Neuronal stem cell (in vitro differentiated cells): ENCODE measurements at regions not wholly inside any gene's neighbourhood (a gene's known extent, or its start where the extent isn't known, plus 50 kb on each side); places are given as distances from the start of the nearest gene placed in this dataset.

ENCODE experiments used
- DNase-seq: peaks from one replicate; pipeline ENCODE4 v3.0.0-alpha.2; 2013; ENCODE audit warnings: low spot score
- H2AFZ ChIP-seq: one replicate; pipeline ENCODE4 v1.6.1; 2013; ENCODE audit warnings: mild to moderate bottlenecking, low read length, inconsistent platforms
- H2AK5ac ChIP-seq: 2 replicates; pipeline ENCODE4 v1.6.1; 2013; ENCODE audit warnings: low read depth, mild to moderate bottlenecking, inconsistent platforms, low read length, moderate library complexity, mixed read lengths
- H2BK120ac ChIP-seq: 2 replicates; pipeline ENCODE4 v1.6.1; 2013; ENCODE audit warnings: low read depth, mild to moderate bottlenecking, inconsistent platforms, low read length, moderate library complexity, mixed read lengths
- H2BK12ac ChIP-seq: one replicate; pipeline ENCODE4 v1.6.1; 2013; ENCODE audit warnings: low read length, inconsistent platforms
- H2BK15ac ChIP-seq: 2 replicates; pipeline ENCODE4 v1.6.1; 2013; ENCODE audit warnings: mild to moderate bottlenecking, low read length, inconsistent platforms, mixed read lengths
- H2BK5ac ChIP-seq: one replicate; pipeline ENCODE4 v1.6.1; 2013; ENCODE audit warnings: inconsistent platforms, mild to moderate bottlenecking, low read length, moderate library complexity
- H3K14ac ChIP-seq: one replicate; pipeline ENCODE4 v1.6.1; 2013; ENCODE audit warnings: low read length, inconsistent platforms
- H3K18ac ChIP-seq: 2 replicates; pipeline ENCODE4 v1.6.1; 2013; ENCODE audit warnings: low read length, inconsistent platforms
- H3K23ac ChIP-seq: 2 replicates; pipeline ENCODE4 v1.6.1; 2013; ENCODE audit warnings: low read depth, mild to moderate bottlenecking, mixed read lengths, low read length, inconsistent platforms; ENCODE audit not compliant: poor library complexity
- H3K27ac ChIP-seq: replicated peaks from 3 replicates; pipeline ENCODE4 v1.5.1; 2013; ENCODE audit warnings: low read length, inconsistent platforms
- H3K27me3 ChIP-seq, 3 experiments: 2 replicates each; pipeline ENCODE4 v1.6.1; 2013; ENCODE audit warnings: low read length in 3 of 3, mild to moderate bottlenecking in 2 of 3, inconsistent platforms in 1 of 3, low read depth in 1 of 3, mixed read lengths in 1 of 3, moderate library complexity in 1 of 3; ENCODE audit not compliant: control insufficient read depth in 3 of 3, insufficient read depth in 3 of 3
- H3K36me3 ChIP-seq, 2 donors: replicated peaks in 1 of 2; 2 replicates each; pipeline ENCODE4 v1.6.1; 2013; ENCODE audit warnings: low read length in 2 of 2; ENCODE audit not compliant: control insufficient read depth in 2 of 2, insufficient read depth in 2 of 2
- H3K4ac ChIP-seq: 2 replicates; pipeline ENCODE4 v1.6.1; 2013; ENCODE audit warnings: inconsistent platforms, mild to moderate bottlenecking, low read length, moderate library complexity
- H3K4me1 ChIP-seq, 2 donors: 1 replicate in 1 of 2; 2 replicates in 1 of 2; pipeline ENCODE4 v1.6.1; 2013; ENCODE audit warnings: low read length in 2 of 2, low read depth in 1 of 2; ENCODE audit not compliant: control insufficient read depth in 2 of 2, insufficient read depth in 1 of 2
- H3K4me2 ChIP-seq: one replicate; pipeline ENCODE4 v1.6.1; 2013; ENCODE audit warnings: mild to moderate bottlenecking, low read length, inconsistent platforms; ENCODE audit not compliant: insufficient read depth, poor library complexity, severe bottlenecking
- H3K4me3 ChIP-seq, 2 donors: 2 replicates each; pipeline ENCODE4 v1.5.1; 2013; ENCODE audit warnings: low read length in 2 of 2, mild to moderate bottlenecking in 2 of 2, inconsistent platforms in 1 of 2, moderate library complexity in 1 of 2
- H3K79me1 ChIP-seq: one replicate; pipeline ENCODE4 v1.6.1; 2013; ENCODE audit warnings: low read depth, mild to moderate bottlenecking, inconsistent platforms, low read length, moderate library complexity
- H3K9ac ChIP-seq: one replicate; pipeline ENCODE4 v1.6.1; 2013; ENCODE audit warnings: mild to moderate bottlenecking, low read depth, low read length, inconsistent platforms; ENCODE audit not compliant: poor library complexity
- H3K9me3 ChIP-seq, 2 donors: replicated peaks in 1 of 2; 2 replicates each; pipeline versions ENCODE3 to v1.6.1; 2013; ENCODE audit warnings: low read length in 2 of 2, mild to moderate bottlenecking in 2 of 2, inconsistent platforms in 1 of 2, low read depth in 1 of 2, mixed read lengths in 1 of 2, moderate library complexity in 1 of 2; ENCODE audit not compliant: control insufficient read depth in 2 of 2, insufficient read depth in 1 of 2
- H4K8ac ChIP-seq: one replicate; pipeline ENCODE4 v1.6.1; 2013; ENCODE audit warnings: low read depth, mild to moderate bottlenecking, inconsistent platforms, low read length, moderate library complexity
- H4K91ac ChIP-seq: one replicate; pipeline ENCODE4 v1.6.1; 2013; ENCODE audit warnings: low read length, low read depth, mild to moderate bottlenecking, inconsistent platforms; ENCODE audit not compliant: poor library complexity
- WGBS, 2 donors: extraction: QIAGEN DNeasy Blood & Tissue Kit; methylation state at CpG; one replicate each; pipeline ENCODE4 v1.1.7; 2013; ENCODE audit warnings: missing lambda C conversion rate in 2 of 2, mixed read lengths in 1 of 2; ENCODE audit not compliant: insufficient read length in 2 of 2, insufficient replicate concordance in 1 of 2; ENCODE audit errors: extremely low coverage in 2 of 2; 5-methylcytosine and 5-hydroxymethylcytosine counted together

DNA sequence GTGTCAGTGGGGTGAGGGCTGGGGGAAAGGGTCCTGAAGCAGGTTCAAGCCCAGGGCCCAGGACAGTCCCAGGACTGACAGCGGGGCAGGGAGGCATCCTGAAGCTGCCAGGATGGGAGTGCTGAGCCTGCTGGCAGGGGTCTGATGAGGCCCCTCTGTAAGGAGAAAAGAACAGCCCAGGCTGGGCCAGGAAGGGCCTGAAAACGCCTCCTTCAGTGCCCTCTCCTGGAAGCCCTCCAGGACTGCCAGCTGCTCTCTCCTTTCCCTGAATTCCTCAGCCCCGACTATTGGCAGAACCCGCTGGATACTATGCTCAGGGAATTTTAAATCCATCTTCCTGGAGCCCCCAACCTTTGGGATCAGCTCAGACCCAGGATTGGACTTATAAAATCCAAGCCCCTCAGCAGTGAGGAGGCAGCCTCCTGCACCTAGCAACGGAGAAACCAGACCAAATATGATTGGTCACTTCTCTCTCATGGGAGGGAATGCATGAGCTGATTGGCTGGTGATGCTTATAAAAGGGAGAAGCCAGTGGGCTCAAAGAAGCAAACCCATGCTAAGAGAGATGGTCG, 203.5 kb upstream of the LINGO1 start:
- Histone ChIP-seq H3K79me1 (no peaks in the 10 kb centered on the region), H3K14ac (no peak overlapping the region), H3K9me3 (no peaks in the 10 kb centered on the region), H2BK5ac (no peak overlapping the region), H2AK5ac (peak overlapping the region; percentile 48), H3K4me1 (peaks cover 0 to 12% of the 10 kb centered on the region in 2 donors), H2BK15ac (no peak overlapping the region), H4K91ac (peak overlapping the region; percentile 74), H3K27me3 (peaks cover 0 to 27% (median 0%) of the 10 kb centered on the region in 3 experiments), H3K4me2 (no peak overlapping the region), H3K23ac (no peak overlapping the region), H2BK120ac (no peak overlapping the region), H3K4ac (no peak overlapping the region), H3K36me3 (no peaks in the 10 kb centered on the region), H3K9ac (no peak overlapping the region), H2AFZ (peak overlapping the region; percentile 34), H3K18ac (peak overlapping the region; percentile 39), H3K4me3 (no peak overlapping the region), H3K27ac (no peak overlapping the region), H2BK12ac (no peak overlapping the region), H4K8ac (no peak overlapping the region)
- WGBS, 2 donors, result no CpG with 5 or more reads among the region's 6 CpGs
- DNase-seq, result no peak

- no CpG with 5 or more reads among the region's 7 CpGs for WGBS, 2 donors
- Histone ChIP-seq H2AFZ (no peak overlapping the region), H3K18ac (no peak overlapping the region)
These were observed 201.7 kb upstream of the LINGO1 start for GRCh38 chr15:77834276-77834990.

DNA sequence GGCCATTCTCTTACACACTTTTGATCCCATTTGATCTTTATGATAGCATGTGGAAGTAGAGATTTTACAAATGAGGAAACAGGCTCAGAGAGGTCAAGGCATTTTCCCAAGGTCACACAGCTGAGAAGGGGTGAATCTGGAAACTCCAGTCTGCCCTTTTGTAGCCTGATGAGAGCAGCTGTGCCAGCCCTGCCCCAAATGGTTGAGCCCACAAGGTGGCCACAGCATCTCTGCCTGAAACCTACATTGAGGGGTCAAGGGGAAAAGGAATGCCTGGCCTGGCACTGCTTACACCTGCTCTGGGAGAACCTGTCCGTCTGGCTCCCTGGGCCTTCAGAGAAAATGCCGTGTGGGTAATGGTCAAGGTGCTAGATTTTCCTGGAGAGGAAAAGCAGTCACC, 200.2 kb upstream of the LINGO1 start:
- no peaks in the 10 kb centered on the region for H3K9me3 ChIP-seq
- no peak overlapping the region for H3K4ac ChIP-seq
- H4K91ac ChIP-seq, result no peak overlapping the region
- H2AK5ac ChIP-seq, result no peak overlapping the region
- H3K9ac ChIP-seq, result no peak overlapping the region
- H3K36me3 ChIP-seq, result no peaks in the 10 kb centered on the region
- H3K4me2 ChIP-seq, result no peak overlapping the region
- peaks cover 0 to 10% (median 0%) of the 10 kb centered on the region in 3 experiments for H3K27me3 ChIP-seq
- H2BK5ac ChIP-seq, result no peak overlapping the region
- no peak overlapping the region for H3K4me3 ChIP-seq
- H2BK12ac ChIP-seq, result no peak overlapping the region
- H2BK120ac ChIP-seq, result no peak overlapping the region
- H3K14ac ChIP-seq, result no peak overlapping the region
- H3K79me1 ChIP-seq, result no peaks in the 10 kb centered on the region
- H3K27ac ChIP-seq, result no peak overlapping the region
- WGBS, 2 donors, result no CpG with 5 or more reads among the region's 2 CpGs
- H2AFZ ChIP-seq, result no peak overlapping the region
- H3K23ac ChIP-seq, result no peak overlapping the region
- no peak overlapping the region for H4K8ac ChIP-seq
- H2BK15ac ChIP-seq, result no peak overlapping the region
- DNase-seq, result no peak
- H3K18ac ChIP-seq, result peak overlapping the region; percentile 29
- H3K4me1 ChIP-seq, result peaks cover 0 to 6% of the 10 kb centered on the region in 2 donors

More at GRCh38 chr15:77834276-77834990, 201.7 kb upstream of the LINGO1 start:
- Histone ChIP-seq H3K4ac (no peak overlapping the region), H2BK5ac (no peak overlapping the region), H4K8ac (no peak overlapping the region), H3K79me1 (no peaks in the 10 kb centered on the region), H3K4me3 (no peak overlapping the region), H2BK12ac (no peak overlapping the region), H4K91ac (no peak overlapping the region), H3K36me3 (no peaks in the 10 kb centered on the region), H3K27ac (no peak overlapping the region), H2BK120ac (no peak overlapping the region), H3K4me2 (no peak overlapping the region), H3K9ac (no peak overlapping the region), H3K14ac (no peak overlapping the region), H2AK5ac (no peak overlapping the region), H3K4me1 (peaks cover 0 to 6% of the 10 kb centered on the region in 2 donors), H3K23ac (no peak overlapping the region), H2BK15ac (no peak overlapping the region), H3K9me3 (no peaks in the 10 kb centered on the region), H3K27me3 (peaks cover 0 to 15% (median 0%) of the 10 kb centered on the region in 3 experiments)
- DNase-seq, result no peak

GRCh38 chr15:77831986-77832385, 199.3 kb upstream of the LINGO1 start:
- H3K23ac ChIP-seq, result no peak overlapping the region
- no CpG with 5 or more reads among the region's 4 CpGs for WGBS, 2 donors
- no peak overlapping the region for H2AK5ac ChIP-seq
- no peak overlapping the region for H3K14ac ChIP-seq
- peaks cover 0 to 6% of the 10 kb centered on the region in 2 donors for H3K4me1 ChIP-seq
- H2BK120ac ChIP-seq, result no peak overlapping the region
- H3K79me1 ChIP-seq, result no peaks in the 10 kb centered on the region
- no peak overlapping the region for H3K27ac ChIP-seq
- no peak overlapping the region for H4K8ac ChIP-seq
- H2BK5ac ChIP-seq, result no peak overlapping the region
- H3K9me3 ChIP-seq, result no peaks in the 10 kb centered on the region
- no peak overlapping the region for H3K4me2 ChIP-seq
- H2BK12ac ChIP-seq, result no peak overlapping the region
- peaks cover 0 to 8% (median 0%) of the 10 kb centered on the region in 3 experiments for H3K27me3 ChIP-seq
- H3K4me3 ChIP-seq, result no peak overlapping the region
- H3K9ac ChIP-seq, result no peak overlapping the region
- H4K91ac ChIP-seq, result no peak overlapping the region
- DNase-seq, result no peak
- no peak overlapping the region for H3K4ac ChIP-seq
- H3K18ac ChIP-seq, result no peak overlapping the region
- no peaks in the 10 kb centered on the region for H3K36me3 ChIP-seq
- no peak overlapping the region for H2AFZ ChIP-seq
- no peak overlapping the region for H2BK15ac ChIP-seq
